Thyroid gland (tissue), 4 donors: ENCODE measurements at regions not wholly inside any gene's neighbourhood (a gene's known extent, or its start where the extent isn't known, plus 50 kb on each side); places are given as distances from the start of the nearest gene placed in this dataset.

Experiments used
- POLR2A ChIP-seq, 2 donors: fragments of 450-650 bp; IDR thresholded peaks; one replicate each; pipeline ENCODE4 v1.6.1; 2017; ENCODE audit warnings: antibody characterized with exemption in 2 of 2, mild to moderate bottlenecking in 2 of 2, moderate library complexity in 1 of 2
- TF ChIP-seq, protein P1 (sequence below), 6 experiments: fragments of 200-600 bp in 3 of 6; fragments of 450-650 bp in 3 of 6; sonication (generic) in 3 of 6; IDR thresholded peaks; one replicate each; pipeline ENCODE4 v1.5.1; 2016 to 2019; ENCODE audit warnings: antibody characterized with exemption in 6 of 6, mild to moderate bottlenecking in 2 of 6, inconsistent platforms in 1 of 6, moderate library complexity in 1 of 6

DNA sequence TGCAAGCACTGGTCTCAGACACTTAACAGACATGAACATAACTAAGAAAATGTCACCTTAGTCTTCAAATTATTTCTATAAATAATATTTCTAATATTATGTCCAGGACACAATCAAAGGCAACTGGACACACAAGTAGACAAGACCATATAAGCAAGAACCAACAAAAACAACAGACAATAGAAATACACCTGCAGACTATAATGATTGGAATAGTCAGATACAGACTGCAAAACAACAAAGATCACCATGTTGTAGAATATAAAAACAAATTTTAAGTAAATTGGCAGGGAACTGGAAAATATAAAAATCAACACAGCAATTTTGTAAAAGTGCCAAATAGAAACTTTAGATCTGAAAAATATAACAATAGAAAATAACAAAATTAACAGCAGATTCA lies 220.7 kb downstream of the CLCN4 start:
- TF ChIP-seq, protein P1, sequence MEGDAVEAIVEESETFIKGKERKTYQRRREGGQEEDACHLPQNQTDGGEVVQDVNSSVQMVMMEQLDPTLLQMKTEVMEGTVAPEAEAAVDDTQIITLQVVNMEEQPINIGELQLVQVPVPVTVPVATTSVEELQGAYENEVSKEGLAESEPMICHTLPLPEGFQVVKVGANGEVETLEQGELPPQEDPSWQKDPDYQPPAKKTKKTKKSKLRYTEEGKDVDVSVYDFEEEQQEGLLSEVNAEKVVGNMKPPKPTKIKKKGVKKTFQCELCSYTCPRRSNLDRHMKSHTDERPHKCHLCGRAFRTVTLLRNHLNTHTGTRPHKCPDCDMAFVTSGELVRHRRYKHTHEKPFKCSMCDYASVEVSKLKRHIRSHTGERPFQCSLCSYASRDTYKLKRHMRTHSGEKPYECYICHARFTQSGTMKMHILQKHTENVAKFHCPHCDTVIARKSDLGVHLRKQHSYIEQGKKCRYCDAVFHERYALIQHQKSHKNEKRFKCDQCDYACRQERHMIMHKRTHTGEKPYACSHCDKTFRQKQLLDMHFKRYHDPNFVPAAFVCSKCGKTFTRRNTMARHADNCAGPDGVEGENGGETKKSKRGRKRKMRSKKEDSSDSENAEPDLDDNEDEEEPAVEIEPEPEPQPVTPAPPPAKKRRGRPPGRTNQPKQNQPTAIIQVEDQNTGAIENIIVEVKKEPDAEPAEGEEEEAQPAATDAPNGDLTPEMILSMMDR (IDR thresholded peaks at IDR 0.05) = no peak
- TF ChIP-seq POLR2A (IDR thresholded peaks at IDR 0.05) = no peak
